Thyroid gland (tissue), 4 donors: ENCODE measurements at regions not wholly inside any gene's neighbourhood (a gene's known extent, or its start where the extent isn't known, plus 50 kb on each side); places are given as distances from the start of the nearest gene placed in this dataset.
"Not testable (repeated sequence)": the region's sequence is repeated elsewhere in the genome, so short reads cannot be mapped to it uniquely, and the experiment has no call there.

ENCODE experiments used
- DNase-seq, 2 donors: peaks; one replicate each; pipeline ENCODE4 v3.0.0-alpha.2; 2019
- H3K27ac ChIP-seq, 3 donors: fragments of 200-600 bp; sonication (generic); 1 replicate in 2 of 3; 2 replicates in 1 of 3; pipeline ENCODE4 v1.5.1; 2016 to 2019; ENCODE audit warnings: mild to moderate bottlenecking in 1 of 3, moderate library complexity in 1 of 3
- H3K27me3 ChIP-seq: fragments of 200-600 bp; sonication (generic); one replicate; pipeline ENCODE4 v1.5.1; 2019
- H3K36me3 ChIP-seq, 2 donors: fragments of 200-600 bp; sonication (generic); one replicate each; pipeline ENCODE4 v1.5.1; 2016 to 2019
- H3K4me1 ChIP-seq, 2 donors: fragments of 200-600 bp; sonication (generic); one replicate each; pipeline ENCODE4 v1.5.1; 2017 to 2019
- H3K4me3 ChIP-seq, 3 donors: fragments of 200-600 bp; sonication (generic); replicated peaks in 1 of 3; 1 replicate in 2 of 3; 2 replicates in 1 of 3; pipeline ENCODE4 v1.5.1; 2016; ENCODE audit warnings: mild to moderate bottlenecking in 1 of 3
- H3K9me3 ChIP-seq: fragments of 200-600 bp; sonication (generic); one replicate; pipeline ENCODE4 v1.5.1; 2017
- POLR2A ChIP-seq, 2 donors: fragments of 450-650 bp; IDR thresholded peaks; one replicate each; pipeline ENCODE4 v1.6.1; 2017; ENCODE audit warnings: antibody characterized with exemption in 2 of 2, mild to moderate bottlenecking in 2 of 2, moderate library complexity in 1 of 2
- WGBS, 2 donors: methylation state at CpG; one replicate each; pipeline ENCODE4 v1.1.5; 2017; 5-methylcytosine and 5-hydroxymethylcytosine counted together
- intact Hi-C: fragments of 100-400 bp; cut with DNase I; formaldehyde crosslinking; loops from one replicate; pipeline ENCODE4 v1.15.1; 2023
- TF ChIP-seq, protein P1 (sequence below), 6 experiments: fragments of 200-600 bp in 3 of 6; fragments of 450-650 bp in 3 of 6; sonication (generic) in 3 of 6; IDR thresholded peaks; one replicate each; pipeline ENCODE4 v1.5.1; 2016 to 2019; ENCODE audit warnings: antibody characterized with exemption in 6 of 6, mild to moderate bottlenecking in 2 of 6, inconsistent platforms in 1 of 6, moderate library complexity in 1 of 6

DNA sequence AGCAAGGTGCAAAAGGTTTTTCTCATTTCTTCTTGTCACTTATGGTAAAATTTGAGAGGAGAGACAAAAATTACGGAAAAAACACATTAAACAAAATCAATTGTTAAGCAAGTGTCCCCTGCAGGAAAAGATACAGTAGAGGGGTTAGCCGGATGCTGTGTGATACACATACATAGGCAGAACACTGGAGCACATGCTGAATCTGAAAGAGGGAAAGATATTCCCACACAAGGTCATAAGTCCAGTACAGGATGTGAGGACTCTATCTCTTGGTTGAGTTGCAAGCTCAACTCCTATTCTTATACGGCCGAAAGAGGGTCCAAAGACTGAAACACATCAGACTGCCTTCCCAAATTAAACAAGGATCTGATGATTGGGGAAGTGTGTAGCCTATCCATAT lies 427.5 kb upstream of the NUDT12 start:
- no peak overlapping the region for H3K4me3 ChIP-seq
- DNase-seq, result no peak
- intact Hi-C loops, result no loop called here
- TF ChIP-seq, protein P1, sequence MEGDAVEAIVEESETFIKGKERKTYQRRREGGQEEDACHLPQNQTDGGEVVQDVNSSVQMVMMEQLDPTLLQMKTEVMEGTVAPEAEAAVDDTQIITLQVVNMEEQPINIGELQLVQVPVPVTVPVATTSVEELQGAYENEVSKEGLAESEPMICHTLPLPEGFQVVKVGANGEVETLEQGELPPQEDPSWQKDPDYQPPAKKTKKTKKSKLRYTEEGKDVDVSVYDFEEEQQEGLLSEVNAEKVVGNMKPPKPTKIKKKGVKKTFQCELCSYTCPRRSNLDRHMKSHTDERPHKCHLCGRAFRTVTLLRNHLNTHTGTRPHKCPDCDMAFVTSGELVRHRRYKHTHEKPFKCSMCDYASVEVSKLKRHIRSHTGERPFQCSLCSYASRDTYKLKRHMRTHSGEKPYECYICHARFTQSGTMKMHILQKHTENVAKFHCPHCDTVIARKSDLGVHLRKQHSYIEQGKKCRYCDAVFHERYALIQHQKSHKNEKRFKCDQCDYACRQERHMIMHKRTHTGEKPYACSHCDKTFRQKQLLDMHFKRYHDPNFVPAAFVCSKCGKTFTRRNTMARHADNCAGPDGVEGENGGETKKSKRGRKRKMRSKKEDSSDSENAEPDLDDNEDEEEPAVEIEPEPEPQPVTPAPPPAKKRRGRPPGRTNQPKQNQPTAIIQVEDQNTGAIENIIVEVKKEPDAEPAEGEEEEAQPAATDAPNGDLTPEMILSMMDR (IDR thresholded peaks at IDR 0.05), result no peak
- TF ChIP-seq POLR2A (IDR thresholded peaks at IDR 0.05), result no peak
- no peaks in the 10 kb centered on the region for H3K27me3 ChIP-seq
- WGBS, 2 donors, result 85 to 88% methylated on average over 4 of the region's 4 CpGs
- no peak overlapping the region for H3K27ac ChIP-seq
- no peaks in the 10 kb centered on the region for H3K9me3 ChIP-seq
- no peaks in the 10 kb centered on the region for H3K4me1 ChIP-seq
- no peaks in the 10 kb centered on the region for H3K36me3 ChIP-seq

DNA sequence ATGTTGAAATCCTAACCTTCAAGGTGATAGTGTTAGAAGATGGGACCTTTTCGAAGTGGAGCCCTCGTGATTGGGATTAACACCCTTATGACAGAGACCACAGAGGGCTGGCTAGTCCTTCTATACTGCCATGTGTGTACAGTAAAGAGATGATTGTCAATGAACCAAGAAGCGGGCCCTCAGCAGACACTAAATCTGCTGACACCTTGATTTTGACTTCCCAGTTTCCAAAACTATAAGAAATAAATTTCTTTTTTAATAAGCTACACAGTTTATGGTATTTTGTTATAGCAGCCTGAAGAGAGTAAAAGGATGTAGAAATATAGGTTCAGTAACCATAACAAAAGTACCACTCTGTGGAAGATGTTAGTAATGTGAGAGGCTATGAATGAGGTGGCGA lies 419.0 kb upstream of the NUDT12 start:
- Histone ChIP-seq H3K4me1 (no peaks in the 10 kb centered on the region), H3K27me3 (no peaks in the 10 kb centered on the region), H3K27ac (no peak overlapping the region), H3K9me3 (no peaks in the 10 kb centered on the region), H3K36me3 (no peaks in the 10 kb centered on the region), H3K4me3 (no peak overlapping the region)
- intact Hi-C loops, result no loop called here
- WGBS, 2 donors, result 90 to 94% methylated on average over 4 of the region's 4 CpGs
- no peak for DNase-seq
- TF ChIP-seq, protein P1 (IDR thresholded peaks at IDR 0.05), result no peak
- no peak for TF ChIP-seq POLR2A (IDR thresholded peaks at IDR 0.05)

DNA sequence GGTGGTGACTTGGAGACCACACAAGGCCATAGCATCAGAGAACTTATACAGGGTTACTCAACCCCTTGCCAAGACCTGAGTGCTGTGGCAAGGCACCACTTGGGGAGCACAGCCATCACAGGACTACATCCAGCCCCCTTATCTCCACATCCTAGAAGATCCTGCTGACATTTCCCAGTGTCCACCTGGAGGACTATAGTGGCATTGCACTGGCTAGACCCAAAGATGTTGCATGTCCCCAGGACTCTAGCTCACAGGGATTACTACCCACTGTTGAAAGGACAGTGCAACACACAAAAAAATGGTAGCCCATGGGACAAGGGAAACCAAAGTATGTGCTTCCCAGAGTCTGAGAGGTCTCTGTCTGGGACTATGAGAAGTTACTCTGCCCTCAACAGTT lies 411.1 kb upstream of the NUDT12 start:
- Histone ChIP-seq H3K4me1 (no peaks in the 10 kb centered on the region), H3K27ac (no peak overlapping the region), H3K4me3 (no peak overlapping the region), H3K27me3 (no peaks in the 10 kb centered on the region), H3K36me3 (no peaks in the 10 kb centered on the region), H3K9me3 (no peaks in the 10 kb centered on the region)
- no peak for DNase-seq
- TF ChIP-seq POLR2A (IDR thresholded peaks at IDR 0.05), result no peak
- TF ChIP-seq, protein P1 (IDR thresholded peaks at IDR 0.05), result no peak
- intact Hi-C loops, result no loop called here

DNA sequence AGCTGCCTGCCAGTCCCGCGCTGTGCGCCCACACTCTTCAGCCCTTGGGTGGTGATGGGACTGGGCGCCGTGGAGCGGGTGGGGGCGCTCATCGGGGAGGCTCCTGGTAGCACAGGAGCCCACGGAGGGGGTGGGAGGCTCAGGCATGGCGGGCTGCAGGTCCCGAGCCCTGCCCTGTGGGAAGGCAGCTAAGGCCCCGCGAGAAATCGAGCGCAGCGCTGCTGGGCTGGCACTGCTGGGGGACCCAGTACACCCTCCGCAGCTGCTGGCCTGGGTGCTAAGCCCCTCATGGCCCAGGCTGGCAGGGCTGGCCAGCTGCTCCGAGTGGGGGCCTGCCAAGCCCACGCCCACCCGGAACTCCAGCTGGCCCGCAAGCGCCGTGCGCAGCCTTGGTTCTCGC lies 403.7 kb upstream of the NUDT12 start:
- H3K9me3 ChIP-seq, DNase-seq, H3K27me3 ChIP-seq, intact Hi-C loops, H3K27ac ChIP-seq, H3K36me3 ChIP-seq, H3K4me3 ChIP-seq, H3K4me1 ChIP-seq: not testable (repeated sequence)
- WGBS, 2 donors, result 96 to 98% methylated on average over 6 to 9 of the region's 25 CpGs

DNA sequence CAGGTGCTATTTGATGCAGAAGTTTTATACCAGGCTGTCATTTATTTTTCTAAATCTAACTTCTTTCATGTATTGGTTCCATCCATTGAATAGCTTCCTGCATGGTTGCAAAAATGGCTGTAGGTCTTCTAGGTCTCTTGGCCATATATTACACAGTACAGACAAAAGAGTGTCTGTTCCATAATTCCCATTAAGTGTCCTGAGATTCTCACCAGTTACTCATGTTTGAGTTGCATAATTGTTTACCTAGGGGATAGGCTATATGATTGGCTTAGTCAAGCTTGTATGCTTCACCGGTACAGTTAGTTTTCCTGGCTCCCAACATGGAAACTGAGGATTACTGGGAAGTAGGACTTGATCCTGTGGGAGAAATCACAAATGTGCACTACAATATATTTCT lies 399.4 kb upstream of the NUDT12 start:
- no peaks in the 10 kb centered on the region for H3K27me3 ChIP-seq
- H3K4me3 ChIP-seq, result no peak overlapping the region
- H3K27ac ChIP-seq, result no peak overlapping the region
- DNase-seq, result no peak
- intact Hi-C loops, result no loop called here
- H3K4me1 ChIP-seq, result no peaks in the 10 kb centered on the region
- no peak for TF ChIP-seq POLR2A (IDR thresholded peaks at IDR 0.05)
- TF ChIP-seq, protein P1 (IDR thresholded peaks at IDR 0.05), result no peak
- H3K9me3 ChIP-seq, result no peaks in the 10 kb centered on the region
- H3K36me3 ChIP-seq, result no peaks in the 10 kb centered on the region
- 86 to 91% methylated on average over 1 of the region's 1 CpG for WGBS, 2 donors
